CD4-positive, CD25-positive, alpha-beta regulatory T cell (primary cell): ENCODE measurements at regions not wholly inside any gene's neighbourhood (a gene's known extent, or its start where the extent isn't known, plus 50 kb on each side); places are given as distances from the start of the nearest gene placed in this dataset.

ENCODE experiments used
- ATAC-seq, 2 donors: fragments of 150-1000 bp; cut with Tn5 transposase; one replicate each; pipeline ENCODE4 v1.10.0; 2021; ENCODE audit warnings: low read depth in 2 of 2, moderate number of reproducible peaks in 2 of 2, moderate library complexity in 1 of 2
- DNase-seq, 3 donors: peaks; one replicate each; pipeline versions ENCODE4 v3.0.0 to v3.0.0-alpha.2; 2012 to 2022; ENCODE audit warnings: mixed read lengths in 1 of 3
- H3K27ac ChIP-seq: one replicate; pipeline ENCODE4 v1.7.0; 2013; ENCODE audit warnings: mild to moderate bottlenecking, low read length; ENCODE audit not compliant: insufficient read depth, poor library complexity, severe bottlenecking
- H3K27me3 ChIP-seq: one replicate; pipeline ENCODE4 v1.7.0; 2013; ENCODE audit warnings: low read length; ENCODE audit not compliant: control insufficient read depth, insufficient read depth
- H3K36me3 ChIP-seq: one replicate; pipeline ENCODE4 v1.7.0; 2013; ENCODE audit warnings: mild to moderate bottlenecking, low read length, moderate library complexity; ENCODE audit not compliant: control insufficient read depth, insufficient read depth
- H3K4me1 ChIP-seq: 2 replicates; pipeline ENCODE4 v1.7.0; 2013; ENCODE audit warnings: mild to moderate bottlenecking, low read length; ENCODE audit not compliant: insufficient read depth, control insufficient read depth, poor library complexity, severe bottlenecking
- H3K4me3 ChIP-seq: one replicate; pipeline ENCODE4 v1.7.0; 2013; ENCODE audit warnings: low read depth, mild to moderate bottlenecking, low read length, moderate library complexity
- H3K9me3 ChIP-seq, 2 experiments: 1 replicate in 1 of 2; 2 replicates in 1 of 2; pipeline ENCODE4 v1.7.0; 2013; ENCODE audit warnings: low read length in 2 of 2, mild to moderate bottlenecking in 1 of 2, moderate library complexity in 1 of 2; ENCODE audit not compliant: control insufficient read depth in 2 of 2
- H3K27ac Mint-ChIP-seq, 3 donors: one replicate each; pipeline ENCODE4 v1.8.0; 2020 to 2022; ENCODE audit warnings: mild to moderate bottlenecking in 3 of 3, mixed read lengths in 3 of 3, moderate library complexity in 2 of 3
- H3K27me3 Mint-ChIP-seq: one replicate; pipeline ENCODE4 v1.8.0; 2022; ENCODE audit warnings: mild to moderate bottlenecking, mixed read lengths
- H3K36me3 Mint-ChIP-seq: one replicate; pipeline ENCODE4 v1.8.0; 2020; ENCODE audit warnings: mixed read lengths
- H3K4me1 Mint-ChIP-seq, 4 donors: one replicate each; pipeline ENCODE4 v1.8.0; 2020 to 2022; ENCODE audit warnings: mixed read lengths in 4 of 4, mild to moderate bottlenecking in 1 of 4
- H3K4me3 Mint-ChIP-seq, 4 donors: one replicate each; pipeline ENCODE4 v1.8.0; 2020 to 2022; ENCODE audit warnings: mild to moderate bottlenecking in 4 of 4, mixed read lengths in 4 of 4, moderate library complexity in 3 of 4
- H3K9me3 Mint-ChIP-seq, 7 donors: one replicate each; pipeline ENCODE4 v1.8.0; 2020 to 2022; ENCODE audit warnings: mixed read lengths in 7 of 7, mild to moderate bottlenecking in 3 of 7, moderate library complexity in 2 of 7

DNA sequence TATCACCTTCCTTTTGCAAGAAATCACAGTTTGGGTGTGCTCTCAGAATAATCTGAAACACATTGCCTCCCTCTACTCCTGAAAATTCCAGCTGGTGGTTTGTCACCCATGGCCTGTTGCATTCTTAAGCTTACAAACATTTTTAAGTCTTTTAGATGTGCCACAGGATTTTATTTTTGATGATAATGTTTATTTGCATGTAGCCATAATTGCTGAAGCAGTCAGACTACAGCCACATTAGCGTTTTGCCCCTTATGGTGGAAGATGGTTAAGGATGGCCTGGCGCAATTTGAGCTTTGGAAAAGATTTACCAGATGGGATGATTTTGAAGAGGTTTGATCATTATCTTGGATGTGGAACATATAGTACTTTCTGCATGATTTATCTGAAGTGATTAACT is 439.5 kb downstream of the MEIS1 start:
- Mint-ChIP-seq H3K4me1 (no peaks in the 10 kb centered on the region), H3K4me3 (no peak overlapping the region), H3K9me3 (peaks cover 0 to 7% (median 0%) of the 10 kb centered on the region in 7 donors), H3K27me3 (no peaks in the 10 kb centered on the region), H3K27ac (no peak overlapping the region), H3K36me3 (no peaks in the 10 kb centered on the region)
- no peaks in the 10 kb centered on the region for H3K27me3 ChIP-seq
- ATAC-seq, result no peak
- H3K27ac ChIP-seq, result no peak overlapping the region
- no peak for DNase-seq
- H3K4me3 ChIP-seq, result no peak overlapping the region
- no peaks in the 10 kb centered on the region for H3K4me1 ChIP-seq
- H3K9me3 ChIP-seq, result no peaks in the 10 kb centered on the region
- H3K36me3 ChIP-seq, result no peaks in the 10 kb centered on the region

DNA sequence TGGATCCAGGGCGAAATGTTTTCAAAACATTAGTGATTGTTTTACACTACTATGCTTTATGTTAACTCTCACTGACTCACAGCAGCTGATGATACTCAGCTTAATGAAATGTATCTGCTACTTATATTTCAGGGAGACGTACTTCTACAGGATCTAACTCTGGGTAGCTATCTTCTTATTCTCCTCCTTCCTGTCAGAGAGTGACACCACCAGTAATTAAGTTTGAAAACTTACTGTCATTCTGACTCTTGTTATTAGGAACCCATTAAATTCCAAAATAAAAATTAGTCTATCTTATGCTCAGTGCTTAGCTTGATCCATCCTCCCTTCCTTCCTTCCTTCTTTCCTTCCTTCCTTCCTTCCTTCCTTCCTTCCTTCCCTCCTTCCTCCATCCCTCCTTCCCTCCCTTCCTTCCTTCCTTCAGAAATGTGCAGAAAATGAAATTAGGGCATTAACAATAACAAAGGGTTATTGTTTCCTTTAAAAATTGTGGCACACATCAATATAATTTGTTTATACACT is 441.1 kb downstream of the MEIS1 start:
- H3K27me3 Mint-ChIP-seq, result no peaks in the 10 kb centered on the region
- Histone ChIP-seq H3K4me3 (no peak overlapping the region), H3K27me3 (no peaks in the 10 kb centered on the region), H3K4me1 (no peaks in the 10 kb centered on the region), H3K9me3 (no peaks in the 10 kb centered on the region), H3K36me3 (no peaks in the 10 kb centered on the region), H3K27ac (no peak overlapping the region)
- ATAC-seq (no peak), DNase-seq (no peak)
- no peaks in the 10 kb centered on the region for H3K36me3 Mint-ChIP-seq
- no peak overlapping the region for H3K4me3 Mint-ChIP-seq
- H3K4me1 Mint-ChIP-seq, result no peaks in the 10 kb centered on the region
- H3K9me3 Mint-ChIP-seq, result peaks cover 0 to 2% (median 0%) of the 10 kb centered on the region in 7 donors
- H3K27ac Mint-ChIP-seq, result no peak overlapping the region

DNA sequence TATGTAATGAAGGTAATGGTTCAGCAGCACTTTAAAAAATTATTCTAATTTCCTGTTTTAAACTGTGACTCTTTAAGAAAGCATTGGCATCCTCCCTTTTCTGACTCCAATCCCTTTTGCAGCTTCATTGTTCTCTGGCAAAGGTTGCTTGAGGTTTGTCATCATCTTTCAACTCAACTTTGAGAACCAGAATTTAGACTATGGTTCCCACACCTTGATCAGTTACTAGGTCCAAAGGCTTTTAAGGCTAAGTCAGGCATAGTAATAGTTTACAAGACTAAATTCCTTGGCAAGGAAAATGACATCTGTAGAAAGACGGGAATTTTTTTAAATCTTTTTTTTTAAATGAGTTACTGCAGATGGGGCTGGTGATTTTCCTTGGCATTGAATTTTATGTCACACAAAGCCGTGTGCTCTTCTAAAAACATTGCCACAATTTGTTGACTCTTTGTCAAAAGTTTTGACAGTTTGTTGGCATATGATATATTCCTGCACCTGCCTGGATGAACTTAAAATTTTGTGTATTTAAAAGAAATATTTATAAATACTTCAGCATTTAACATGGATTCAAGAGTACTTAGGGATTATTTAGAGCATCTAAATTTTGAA is 451.0 kb downstream of the MEIS1 start:
- Mint-ChIP-seq H3K36me3 (no peaks in the 10 kb centered on the region), H3K4me1 (no peaks in the 10 kb centered on the region), H3K4me3 (no peak overlapping the region), H3K9me3 (peaks cover 0 to 10% (median 4%) of the 10 kb centered on the region in 7 donors), H3K27ac (no peak overlapping the region), H3K27me3 (no peaks in the 10 kb centered on the region)
- Histone ChIP-seq H3K4me1 (no peaks in the 10 kb centered on the region), H3K4me3 (no peak overlapping the region), H3K27ac (no peak overlapping the region), H3K27me3 (no peaks in the 10 kb centered on the region), H3K36me3 (no peaks in the 10 kb centered on the region), H3K9me3 (no peaks in the 10 kb centered on the region)
- ATAC-seq (no peak), DNase-seq (no peak)

DNA sequence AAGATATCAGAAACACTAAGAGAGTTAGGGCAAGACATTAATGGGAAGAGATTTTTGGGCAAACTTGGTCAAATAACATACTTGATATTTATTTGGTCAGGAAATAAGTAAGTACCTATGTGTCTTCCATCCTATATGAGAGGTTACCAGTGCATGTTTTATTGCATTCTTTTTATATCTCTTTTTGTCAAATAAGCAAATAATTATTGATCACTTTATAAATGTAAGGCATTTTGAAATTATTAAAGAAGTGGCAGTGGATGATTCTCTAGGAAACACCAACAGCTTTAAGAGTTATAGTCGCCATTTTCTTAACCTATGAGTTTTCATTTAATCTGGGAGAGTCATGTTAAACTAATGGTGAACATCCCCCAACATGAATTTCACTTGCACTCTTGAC is 453.3 kb downstream of the MEIS1 start:
- DNase-seq, result no peak
- H3K4me3 Mint-ChIP-seq, result no peak overlapping the region
- Histone ChIP-seq H3K4me3 (no peak overlapping the region), H3K27ac (no peak overlapping the region), H3K36me3 (no peaks in the 10 kb centered on the region), H3K9me3 (no peaks in the 10 kb centered on the region), H3K27me3 (no peaks in the 10 kb centered on the region), H3K4me1 (no peaks in the 10 kb centered on the region)
- H3K4me1 Mint-ChIP-seq, result no peaks in the 10 kb centered on the region
- ATAC-seq, result no peak
- no peaks in the 10 kb centered on the region for H3K36me3 Mint-ChIP-seq
- no peaks in the 10 kb centered on the region for H3K27me3 Mint-ChIP-seq
- H3K27ac Mint-ChIP-seq, result no peak overlapping the region
- H3K9me3 Mint-ChIP-seq, result peaks cover 0 to 10% (median 5%) of the 10 kb centered on the region in 7 donors

GRCh38 chr2:66888791-66889631 is 454.1 kb downstream of the MEIS1 start:
- Mint-ChIP-seq H3K27me3 (no peaks in the 10 kb centered on the region), H3K27ac (no peak overlapping the region), H3K36me3 (no peaks in the 10 kb centered on the region), H3K9me3 (peaks cover 0 to 10% (median 5%) of the 10 kb centered on the region in 7 donors), H3K4me1 (no peaks in the 10 kb centered on the region), H3K4me3 (no peak overlapping the region)
- Histone ChIP-seq H3K36me3 (no peaks in the 10 kb centered on the region), H3K4me1 (no peaks in the 10 kb centered on the region), H3K27ac (no peak overlapping the region), H3K4me3 (no peak overlapping the region), H3K27me3 (no peaks in the 10 kb centered on the region), H3K9me3 (no peaks in the 10 kb centered on the region)
- ATAC-seq, result no peak
- DNase-seq, result no peak

- H3K9me3 Mint-ChIP-seq, result peaks cover 0 to 12% (median 5%) of the 10 kb centered on the region in 7 donors
- H3K36me3 Mint-ChIP-seq, result no peaks in the 10 kb centered on the region
- no peaks in the 10 kb centered on the region for H3K4me1 Mint-ChIP-seq
- Histone ChIP-seq H3K4me3 (no peak overlapping the region), H3K36me3 (no peaks in the 10 kb centered on the region), H3K27me3 (no peaks in the 10 kb centered on the region), H3K9me3 (no peaks in the 10 kb centered on the region), H3K27ac (no peak overlapping the region), H3K4me1 (no peaks in the 10 kb centered on the region)
- ATAC-seq (no peak), DNase-seq (no peak)
- H3K27ac Mint-ChIP-seq, result no peak overlapping the region
- H3K27me3 Mint-ChIP-seq, result no peaks in the 10 kb centered on the region
- no peak overlapping the region for H3K4me3 Mint-ChIP-seq
Measured at GRCh38 chr2:66889632-66889882, 454.6 kb downstream of the MEIS1 start.

GRCh38 chr2:66890166-66890742 is 455.3 kb downstream of the MEIS1 start:
- Mint-ChIP-seq H3K27ac (no peak overlapping the region), H3K4me3 (no peak overlapping the region)
- ATAC-seq, result no peak

More at GRCh38 chr2:66890166-66890742, 455.3 kb downstream of the MEIS1 start:
- Histone ChIP-seq H3K27me3 (no peaks in the 10 kb centered on the region), H3K4me3 (no peak overlapping the region), H3K36me3 (no peaks in the 10 kb centered on the region), H3K27ac (no peak overlapping the region), H3K4me1 (no peaks in the 10 kb centered on the region), H3K9me3 (no peaks in the 10 kb centered on the region)
- H3K9me3 Mint-ChIP-seq, result peaks cover 0 to 14% (median 4%) of the 10 kb centered on the region in 7 donors
- no peaks in the 10 kb centered on the region for H3K36me3 Mint-ChIP-seq
- DNase-seq, result no peak
- no peaks in the 10 kb centered on the region for H3K27me3 Mint-ChIP-seq
- H3K4me1 Mint-ChIP-seq, result no peaks in the 10 kb centered on the region
